Ectodermal cell (in vitro differentiated cells): ENCODE measurements at regions not wholly inside any gene's neighbourhood (a gene's known extent, or its start where the extent isn't known, plus 50 kb on each side); places are given as distances from the start of the nearest gene placed in this dataset.

Experiments
- H3K27ac ChIP-seq: 2 replicates; pipeline ENCODE4 v1.7.0; 2013; ENCODE audit warnings: mild to moderate bottlenecking, low read depth, low read length; ENCODE audit not compliant: insufficient read depth, poor library complexity, severe bottlenecking
- H3K27me3 ChIP-seq: 2 replicates; pipeline ENCODE4 v1.7.0; 2013; ENCODE audit warnings: mild to moderate bottlenecking, low read length; ENCODE audit not compliant: insufficient read depth, control insufficient read depth, poor library complexity, severe bottlenecking
- H3K36me3 ChIP-seq: one replicate; pipeline ENCODE4 v1.7.0; 2013; ENCODE audit warnings: low read length; ENCODE audit not compliant: control insufficient read depth, insufficient read depth
- H3K4me1 ChIP-seq: one replicate; pipeline ENCODE4 v1.7.0; 2013; ENCODE audit warnings: low read length; ENCODE audit not compliant: control insufficient read depth, insufficient read depth
- H3K4me3 ChIP-seq: 2 replicates; pipeline ENCODE4 v1.7.0; 2013; ENCODE audit warnings: low read depth, low read length, control low read depth; ENCODE audit not compliant: insufficient read depth
- H3K9me3 ChIP-seq: 2 replicates; pipeline ENCODE4 v1.7.0; 2013; ENCODE audit warnings: mild to moderate bottlenecking, low read length, moderate library complexity; ENCODE audit not compliant: control insufficient read depth
- WGBS, 2 experiments: methylation state at CpG; one replicate each; pipeline ENCODE4 v1.1.7; 2013; ENCODE audit warnings: missing lambda C conversion rate in 2 of 2; 5-methylcytosine and 5-hydroxymethylcytosine counted together

GRCh38 chr20:50309280-50309763 is 118.7 kb downstream of the CEBPB start:
- Histone ChIP-seq H3K4me1 (peaks cover 8% of the 10 kb centered on the region), H3K4me3 (no peak overlapping the region), H3K27ac (no peak overlapping the region), H3K36me3 (no peaks in the 10 kb centered on the region), H3K27me3 (no peaks in the 10 kb centered on the region), H3K9me3 (no peaks in the 10 kb centered on the region)
- WGBS, 2 experiments = 80 to 82% methylated on average over 11 of the region's 11 CpGs

DNA sequence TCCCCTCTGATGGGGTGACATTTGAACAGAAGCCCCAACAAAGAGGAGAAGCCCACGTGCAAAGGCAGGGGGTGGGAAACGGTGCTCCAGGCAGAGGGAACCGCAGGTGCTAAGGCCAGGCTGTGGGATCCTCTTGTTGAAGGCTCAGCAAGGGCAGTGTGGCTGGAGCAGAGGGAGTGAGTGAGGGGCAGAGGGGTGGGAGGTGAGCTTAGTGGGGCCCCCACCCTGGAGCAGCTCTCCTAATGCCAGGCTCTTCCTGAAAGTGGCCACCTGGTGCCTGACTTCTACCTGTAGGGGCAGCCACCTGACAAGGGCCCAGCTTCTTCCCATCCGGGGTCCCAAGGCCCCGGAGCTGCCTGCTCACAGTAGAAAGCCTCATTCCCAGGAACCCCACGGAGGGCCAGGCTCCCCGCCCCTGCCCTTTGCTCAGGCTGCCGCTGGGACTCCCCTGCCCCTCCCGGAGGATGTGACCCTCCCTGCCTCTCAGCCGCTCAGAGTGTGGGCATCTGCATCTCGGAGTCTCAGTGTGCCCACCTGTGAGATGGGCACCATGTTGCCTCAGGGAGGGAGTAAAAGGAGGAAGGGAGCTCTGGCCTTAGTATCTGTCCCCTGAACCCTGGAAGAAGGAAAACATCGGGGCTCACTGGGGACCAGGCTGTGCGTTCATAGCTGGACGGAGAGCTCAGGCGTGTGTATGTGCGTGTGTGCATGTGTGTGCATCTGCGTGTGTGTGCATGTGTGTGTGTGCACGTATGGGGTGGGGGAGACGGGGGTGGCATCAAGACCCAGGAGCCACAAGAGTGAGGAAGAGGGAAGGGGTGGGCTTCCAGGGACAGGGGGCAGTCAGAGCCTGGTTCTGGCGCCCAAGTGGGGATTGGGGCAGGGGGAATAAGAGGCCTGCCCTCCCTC is 119.4 kb downstream of the CEBPB start:
- H3K9me3 ChIP-seq = no peaks in the 10 kb centered on the region
- 82 to 86% methylated on average over 20 of the region's 20 CpGs for WGBS, 2 experiments
- H3K27ac ChIP-seq = no peak overlapping the region
- H3K36me3 ChIP-seq = no peaks in the 10 kb centered on the region
- H3K4me3 ChIP-seq = no peak overlapping the region
- no peaks in the 10 kb centered on the region for H3K27me3 ChIP-seq
- peaks cover 8% of the 10 kb centered on the region for H3K4me1 ChIP-seq

- H3K4me1 ChIP-seq = peaks cover 8% of the 10 kb centered on the region
- 92 to 96% methylated on average over 10 of the region's 10 CpGs for WGBS, 2 experiments
- no peak overlapping the region for H3K4me3 ChIP-seq
- H3K9me3 ChIP-seq = no peaks in the 10 kb centered on the region
- no peaks in the 10 kb centered on the region for H3K36me3 ChIP-seq
- no peak overlapping the region for H3K27ac ChIP-seq
- H3K27me3 ChIP-seq = no peaks in the 10 kb centered on the region
Observed at GRCh38 chr20:50310673-50311051, 120.0 kb downstream of the CEBPB start.

- no peak overlapping the region for H3K27ac ChIP-seq
Observed at GRCh38 chr20:50311308-50312001, 120.8 kb downstream of the CEBPB start.

GRCh38 chr20:50312002-50312681 is 121.5 kb downstream of the CEBPB start:
- no peaks in the 10 kb centered on the region for H3K36me3 ChIP-seq
- no peak overlapping the region for H3K27ac ChIP-seq
- H3K27me3 ChIP-seq = no peaks in the 10 kb centered on the region
- H3K4me3 ChIP-seq = no peak overlapping the region
- no peaks in the 10 kb centered on the region for H3K9me3 ChIP-seq
- WGBS, 2 experiments = 91 to 92% methylated on average over 5 of the region's 5 CpGs
- peaks cover 3% of the 10 kb centered on the region for H3K4me1 ChIP-seq

More at GRCh38 chr20:50311308-50312001, 120.8 kb downstream of the CEBPB start:
- H3K27me3 ChIP-seq = no peaks in the 10 kb centered on the region
- H3K9me3 ChIP-seq = no peaks in the 10 kb centered on the region
- WGBS, 2 experiments = 91 to 93% methylated on average over 12 of the region's 12 CpGs
- H3K36me3 ChIP-seq = no peaks in the 10 kb centered on the region
- no peak overlapping the region for H3K4me3 ChIP-seq
- H3K4me1 ChIP-seq = peaks cover 3% of the 10 kb centered on the region

GRCh38 chr20:50312682-50313521 is 122.3 kb downstream of the CEBPB start:
- H3K36me3 ChIP-seq = no peaks in the 10 kb centered on the region
- WGBS, 2 experiments = 89 to 90% methylated on average over 16 of the region's 16 CpGs

DNA sequence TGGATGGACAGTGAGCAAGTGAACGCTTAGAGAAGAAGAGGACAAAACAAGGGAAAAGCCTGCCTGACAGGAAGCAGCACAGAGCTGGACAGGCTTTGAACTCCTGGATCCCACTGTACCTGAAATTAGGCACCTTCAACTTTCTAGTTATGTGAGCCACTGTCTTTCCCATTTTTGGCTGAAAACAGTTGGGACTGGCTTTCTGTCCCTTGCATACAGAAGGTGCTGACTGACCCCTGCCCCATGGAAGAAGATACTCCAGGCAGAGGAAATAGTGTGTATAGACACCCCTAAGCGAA is 122.8 kb downstream of the CEBPB start:
- no peaks in the 10 kb centered on the region for H3K36me3 ChIP-seq
- no peaks in the 10 kb centered on the region for H3K9me3 ChIP-seq

More at GRCh38 chr20:50312682-50313521, 122.3 kb downstream of the CEBPB start:
- no peaks in the 10 kb centered on the region for H3K27me3 ChIP-seq
- H3K4me1 ChIP-seq = peaks cover 3% of the 10 kb centered on the region
- H3K9me3 ChIP-seq = no peaks in the 10 kb centered on the region
- H3K4me3 ChIP-seq = no peak overlapping the region
- H3K27ac ChIP-seq = no peak overlapping the region

DNA sequence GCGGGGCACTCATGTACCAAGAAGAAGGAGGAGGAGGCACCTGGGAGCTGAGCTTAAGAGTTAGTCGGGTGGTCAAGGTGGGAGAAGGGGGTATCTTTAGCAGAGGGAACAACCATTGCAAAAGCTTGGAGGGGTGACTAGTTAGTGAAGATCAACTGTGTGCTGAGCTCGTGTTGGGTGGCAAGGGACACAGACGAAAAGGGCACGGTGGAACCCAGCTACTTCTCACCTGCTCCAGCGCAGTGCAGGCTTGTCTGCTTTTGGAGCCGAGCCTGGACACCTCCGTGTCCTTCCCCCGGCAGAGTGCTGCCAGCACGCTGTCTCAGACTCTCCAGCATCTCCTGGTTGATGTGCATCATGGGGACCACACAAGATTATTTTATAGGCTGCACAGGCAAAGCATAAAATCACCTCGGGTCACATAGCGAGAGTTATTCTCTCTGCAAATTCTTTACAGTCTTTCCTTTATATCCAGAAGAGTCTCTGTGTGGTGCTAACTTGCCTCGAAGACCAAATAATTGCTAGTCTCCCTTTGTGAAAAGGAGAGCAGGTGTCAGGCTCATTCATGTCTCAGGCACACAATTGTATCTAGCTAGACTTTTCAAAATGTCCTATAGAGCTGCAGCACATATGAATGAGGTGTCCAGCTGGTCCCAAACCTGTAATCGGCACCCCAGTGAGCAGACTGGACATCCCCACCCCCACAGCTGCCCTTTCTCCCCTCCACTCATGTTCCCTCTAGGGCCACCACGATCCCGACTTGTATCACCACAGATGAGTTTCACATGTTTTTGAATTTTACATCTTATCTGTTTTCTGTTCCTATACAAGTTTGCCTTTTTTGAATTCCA is 123.4 kb downstream of the CEBPB start:
- peaks cover 1% of the 10 kb centered on the region for H3K4me1 ChIP-seq
- no peaks in the 10 kb centered on the region for H3K27me3 ChIP-seq
- H3K9me3 ChIP-seq = no peaks in the 10 kb centered on the region
- H3K4me3 ChIP-seq = no peak overlapping the region
- no peaks in the 10 kb centered on the region for H3K36me3 ChIP-seq
- 87 to 91% methylated on average over 16 of the region's 16 CpGs for WGBS, 2 experiments
- H3K27ac ChIP-seq = no peak overlapping the region

More for the DNA sequence above, 122.8 kb downstream of the CEBPB start:
- no peak overlapping the region for H3K4me3 ChIP-seq
- 97% methylated on average over 2 of the region's 2 CpGs for WGBS, 2 experiments
- H3K27me3 ChIP-seq = no peaks in the 10 kb centered on the region
- H3K27ac ChIP-seq = no peak overlapping the region
- H3K4me1 ChIP-seq = peaks cover 3% of the 10 kb centered on the region
